ENCODE measurements at regions not wholly inside any gene's neighbourhood (a gene's known extent, or its start where the extent isn't known, plus 50 kb on each side); places are given as distances from the start of the nearest gene placed in this dataset.

DNA sequence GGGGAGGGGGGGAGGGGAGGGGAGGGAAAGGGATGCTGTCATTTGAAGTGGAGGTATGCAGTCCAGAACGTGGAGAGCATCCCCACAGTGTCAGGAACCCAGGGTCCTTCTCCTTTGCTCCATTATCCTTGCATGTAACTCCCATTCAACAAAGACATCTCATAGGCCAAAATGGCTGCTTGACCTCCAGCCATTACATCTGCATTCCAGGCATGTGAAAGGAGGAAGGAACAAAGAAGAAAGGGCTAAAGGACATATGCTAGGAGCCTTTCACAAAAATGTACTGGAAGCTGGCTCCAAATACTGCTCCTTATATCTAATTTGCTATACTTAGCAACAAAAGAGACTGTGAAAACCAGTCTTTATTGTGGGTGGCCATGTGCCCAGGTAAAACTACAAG lies 87.0 kb upstream of the CRHR1 start:
- TF ChIP-seq, protein P1, sequence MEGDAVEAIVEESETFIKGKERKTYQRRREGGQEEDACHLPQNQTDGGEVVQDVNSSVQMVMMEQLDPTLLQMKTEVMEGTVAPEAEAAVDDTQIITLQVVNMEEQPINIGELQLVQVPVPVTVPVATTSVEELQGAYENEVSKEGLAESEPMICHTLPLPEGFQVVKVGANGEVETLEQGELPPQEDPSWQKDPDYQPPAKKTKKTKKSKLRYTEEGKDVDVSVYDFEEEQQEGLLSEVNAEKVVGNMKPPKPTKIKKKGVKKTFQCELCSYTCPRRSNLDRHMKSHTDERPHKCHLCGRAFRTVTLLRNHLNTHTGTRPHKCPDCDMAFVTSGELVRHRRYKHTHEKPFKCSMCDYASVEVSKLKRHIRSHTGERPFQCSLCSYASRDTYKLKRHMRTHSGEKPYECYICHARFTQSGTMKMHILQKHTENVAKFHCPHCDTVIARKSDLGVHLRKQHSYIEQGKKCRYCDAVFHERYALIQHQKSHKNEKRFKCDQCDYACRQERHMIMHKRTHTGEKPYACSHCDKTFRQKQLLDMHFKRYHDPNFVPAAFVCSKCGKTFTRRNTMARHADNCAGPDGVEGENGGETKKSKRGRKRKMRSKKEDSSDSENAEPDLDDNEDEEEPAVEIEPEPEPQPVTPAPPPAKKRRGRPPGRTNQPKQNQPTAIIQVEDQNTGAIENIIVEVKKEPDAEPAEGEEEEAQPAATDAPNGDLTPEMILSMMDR (IDR thresholded peaks at IDR 0.05), result no peak
- TF ChIP-seq EP300 (IDR thresholded peaks at IDR 0.05; ENCODE audit: low read depth), result no peak

Data from transverse colon (tissue), 3 donors.